Ramos (cell line): ENCODE measurements at regions not wholly inside any gene's neighbourhood (a gene's known extent, or its start where the extent isn't known, plus 50 kb on each side); places are given as distances from the start of the nearest gene placed in this dataset.

Experiments used
- in situ Hi-C: fragments of 300-500 bp; cut with MboI; formaldehyde crosslinking; loops from one replicate; pipeline ENCODE4 v1.14.3; 2022; ENCODE audit warnings: low sequenced_read_pairs; ENCODE audit not compliant: unreplicated experiment

- in situ Hi-C loops, result no loop called here
Measured at GRCh38 chr22:48350456-48350855, 1477.2 kb downstream of the BRD1 start.

- in situ Hi-C loops, result no loop called here
Measured at GRCh38 chr22:48348855-48349254, 1478.8 kb downstream of the BRD1 start.

GRCh38 chr22:48347311-48347710 is 1480.4 kb downstream of the BRD1 start:
- in situ Hi-C loops, result no loop called here

GRCh38 chr22:48346911-48347310 is 1480.8 kb downstream of the BRD1 start:
- in situ Hi-C loops, result no loop called here

GRCh38 chr22:48346311-48346710 is 1481.4 kb downstream of the BRD1 start:
- in situ Hi-C loops, result no loop called here

GRCh38 chr22:48345631-48346030 is 1482.0 kb downstream of the BRD1 start:
- in situ Hi-C loops, result no loop called here

GRCh38 chr22:48343461-48343860 is 1484.2 kb downstream of the BRD1 start:
- in situ Hi-C loops, result no loop called here

- in situ Hi-C loops, result no loop called here
Measured at GRCh38 chr22:48342732-48343131, 1484.9 kb downstream of the BRD1 start.

- in situ Hi-C loops, result no loop called here
Measured at GRCh38 chr22:48342016-48342415, 1485.7 kb downstream of the BRD1 start.

GRCh38 chr22:48340727-48341709 is 1486.7 kb downstream of the BRD1 start:
- in situ Hi-C loops, result no loop called here

- in situ Hi-C loops, result no loop called here
Measured at GRCh38 chr22:48340191-48340590, 1487.5 kb downstream of the BRD1 start.

- in situ Hi-C loops, result no loop called here
Measured at GRCh38 chr22:48338793-48339705, 1488.6 kb downstream of the BRD1 start.

- in situ Hi-C loops, result no loop called here
Measured at GRCh38 chr22:48337957-48338792, 1489.5 kb downstream of the BRD1 start.

- in situ Hi-C loops, result no loop called here
Measured at GRCh38 chr22:48336339-48337060, 1491.2 kb downstream of the BRD1 start.

GRCh38 chr22:48335442-48336139 is 1492.1 kb downstream of the BRD1 start:
- in situ Hi-C loops, result no loop called here

- in situ Hi-C loops, result no loop called here
Measured at GRCh38 chr22:48334971-48335370, 1492.7 kb downstream of the BRD1 start.

- in situ Hi-C loops, result no loop called here
Measured at GRCh38 chr22:48333816-48334735, 1493.6 kb downstream of the BRD1 start.

GRCh38 chr22:48333323-48333763 is 1494.3 kb downstream of the BRD1 start:
- in situ Hi-C loops, result no loop called here
